Germinal center (tissue), 1 donor: ENCODE measurements at regions not wholly inside any gene's neighbourhood (a gene's known extent, or its start where the extent isn't known, plus 50 kb on each side); places are given as distances from the start of the nearest gene placed in this dataset.
A peak's percentile ranks its signal among the peaks of the same experiment; 100 is the strongest.
"Not testable (repeated sequence)": the region's sequence is repeated elsewhere in the genome, so short reads cannot be mapped to it uniquely, and the experiment has no call there.

Experiments used
- DNase-seq: peaks from one replicate; pipeline ENCODE4 v3.0.0; 2012; ENCODE audit warnings: mixed read lengths, low spot score

GRCh38 chr4:173763389-173763788 lies 233.4 kb upstream of the HAND2 start:
- DNase-seq: no peak

GRCh38 chr4:173761938-173762337 lies 231.9 kb upstream of the HAND2 start:
- DNase-seq: no peak

GRCh38 chr4:173761236-173761635 lies 231.2 kb upstream of the HAND2 start:
- no peak for DNase-seq

- DNase-seq: no peak
Observed at GRCh38 chr4:173758132-173758531, 228.1 kb upstream of the HAND2 start.

GRCh38 chr4:173753408-173753807 lies 223.4 kb upstream of the HAND2 start:
- DNase-seq: no peak

- DNase-seq: peak; percentile 13
Observed at GRCh38 chr4:173752610-173753230, 222.7 kb upstream of the HAND2 start.

GRCh38 chr4:173748353-173748752 lies 218.3 kb upstream of the HAND2 start:
- no peak for DNase-seq

- DNase-seq: no peak
Observed at GRCh38 chr4:173747537-173748257, 217.7 kb upstream of the HAND2 start.

- no peak for DNase-seq
Observed at GRCh38 chr4:173746424-173746823, 216.4 kb upstream of the HAND2 start.

- DNase-seq: no peak
Observed at GRCh38 chr4:173745765-173746164, 215.7 kb upstream of the HAND2 start.

- no peak for DNase-seq
Observed at GRCh38 chr4:173736840-173737239, 206.8 kb upstream of the HAND2 start.

GRCh38 chr4:173735585-173735984 lies 205.6 kb upstream of the HAND2 start:
- DNase-seq: no peak

GRCh38 chr4:173735049-173735448 lies 205.0 kb upstream of the HAND2 start:
- DNase-seq: no peak

GRCh38 chr4:173731257-173731656 lies 201.2 kb upstream of the HAND2 start:
- DNase-seq: no peak

- DNase-seq: no peak
Observed at GRCh38 chr4:173722075-173722474, 192.0 kb upstream of the HAND2 start.

GRCh38 chr4:173718504-173718903 lies 188.5 kb upstream of the HAND2 start:
- DNase-seq: not testable (repeated sequence)

GRCh38 chr4:173717581-173717980 lies 187.6 kb upstream of the HAND2 start:
- DNase-seq: no peak

- no peak for DNase-seq
Observed at GRCh38 chr4:173714456-173714855, 184.4 kb upstream of the HAND2 start.

GRCh38 chr4:173713026-173713425 lies 183.0 kb upstream of the HAND2 start:
- no peak for DNase-seq

GRCh38 chr4:173707658-173708419 lies 177.8 kb upstream of the HAND2 start:
- DNase-seq: no peak

- no peak for DNase-seq
Observed at GRCh38 chr4:173704201-173704600, 174.2 kb upstream of the HAND2 start.

GRCh38 chr4:173703021-173703420 lies 173.0 kb upstream of the HAND2 start:
- no peak for DNase-seq

- no peak for DNase-seq
Observed at GRCh38 chr4:173700650-173701049, 170.6 kb upstream of the HAND2 start.
